GM12878 (cell line): ENCODE measurements at regions not wholly inside any gene's neighbourhood (a gene's known extent, or its start where the extent isn't known, plus 50 kb on each side); places are given as distances from the start of the nearest gene placed in this dataset.

Experiments used
- ATAC-seq: fragments of 200-7000 bp; cut with Tn5 transposase; 3 replicates; pipeline ENCODE4 v1.9.1; 2020; ENCODE audit warnings: mild to moderate bottlenecking, moderate library complexity
- BruUV-seq: library from RNA; stranded (reverse); fragments of 400-500 nt; replicated peaks from 2 replicates; lab custom pipeline; 2021; lab: Mats Ljungman, UMichigan
- CTCF ChIA-PET: fragments of 300-600 bp; sonication (Branson Sonifier 250); formaldehyde crosslinking; extraction: SDS; loops from one replicate; lab custom pipeline; 2021; ENCODE audit warnings: inconsistent platforms; lab: Yijun Ruan, JAX
- POLR2A ChIA-PET: fragments of 350-600 bp; formaldehyde crosslinking; extraction: SDS; loops from one replicate; lab custom pipeline; 2021; ENCODE audit warnings: inconsistent platforms; lab: Charles Lee
- RAD21 ChIA-PET: fragments of 300-600 bp; sonication (Branson Sonifier 250); formaldehyde crosslinking; loops from one replicate; lab custom pipeline; 2023; ENCODE audit warnings: antibody characterized with exemption; ENCODE audit not compliant: unreplicated experiment; lab: Charles Lee
- SMC1A ChIA-PET: fragments of 300-600 bp; sonication (Branson Sonifier 250); formaldehyde crosslinking; loops from one replicate; lab custom pipeline; 2023; ENCODE audit not compliant: unreplicated experiment, uncharacterized antibody; lab: Charles Lee
- DNase-seq: peaks from one replicate; pipeline ENCODE4 v3.0.0-alpha.2; 2011; ENCODE audit warnings: low read depth, low spot score
- FAIRE-seq: peaks from 3 replicates; lab custom pipeline; 2011; peaks lifted over from hg19 to GRCh38; lab: Jason Lieb, UNC
- H2AFZ ChIP-seq: 2 replicates; pipeline ENCODE4 v1.6.0; 2011; ENCODE audit warnings: low read depth, low read length, control low read depth; ENCODE audit not compliant: control insufficient read depth
- H3K27ac ChIP-seq: 2 replicates; pipeline ENCODE4 v1.5.1; 2011; ENCODE audit warnings: control low read depth; ENCODE audit not compliant: control insufficient read depth, insufficient read depth
- H3K27me3 ChIP-seq, 2 experiments: replicated peaks in 1 of 2; 2 replicates each; pipeline versions ENCODE4 v1.6.0 to v1.6.1; 2011; ENCODE audit warnings: low read length in 1 of 2; ENCODE audit not compliant: control insufficient read depth in 2 of 2, insufficient read depth in 2 of 2
- H3K36me3 ChIP-seq, 2 experiments: 2 replicates each; pipeline ENCODE4 v1.5.1; 2011; ENCODE audit warnings: low read length in 1 of 2; ENCODE audit not compliant: control insufficient read depth in 2 of 2, insufficient read depth in 2 of 2
- H3K4me1 ChIP-seq: 2 replicates; pipeline ENCODE4 v1.6.1; 2011; ENCODE audit warnings: mild to moderate bottlenecking, low read length, moderate library complexity, mixed read lengths; ENCODE audit not compliant: control insufficient read depth, insufficient read depth
- H3K4me2 ChIP-seq: 2 replicates; pipeline ENCODE4 v1.6.0; 2011; ENCODE audit warnings: control low read depth; ENCODE audit not compliant: control insufficient read depth, insufficient read depth
- H3K4me3 ChIP-seq: fragments of 200-600 bp; sonication (generic); 2 replicates; pipeline ENCODE4 v1.5.1; 2016
- H3K79me2 ChIP-seq: 2 replicates; pipeline ENCODE4 v1.6.0; 2011; ENCODE audit warnings: low read length; ENCODE audit not compliant: control insufficient read depth, insufficient read depth
- H3K9ac ChIP-seq: 2 replicates; pipeline ENCODE4 v1.8.0; 2011; ENCODE audit warnings: low read length, control low read depth, mixed read lengths; ENCODE audit not compliant: control insufficient read depth, insufficient read depth
- H3K9me3 ChIP-seq: replicated peaks from 3 replicates; pipeline ENCODE4 v1.5.1; 2011; ENCODE audit warnings: mild to moderate bottlenecking, low read length; ENCODE audit not compliant: control insufficient read depth, insufficient read depth
- H4K20me1 ChIP-seq: 2 replicates; pipeline ENCODE4 v1.6.0; 2011; ENCODE audit not compliant: control insufficient read depth, insufficient read depth
- EGR1 ChIP-seq, 2 experiments: IDR thresholded peaks; 1 replicate in 1 of 2; 2 replicates in 1 of 2; pipeline ENCODE4 v1.6.1; 2011 to 2012; ENCODE audit warnings: low read depth in 2 of 2, low read length in 2 of 2, borderline replicate concordance in 1 of 2, mild to moderate bottlenecking in 1 of 2, moderate library complexity in 1 of 2
- POU2F2 ChIP-seq: IDR thresholded peaks from 3 replicates; pipeline ENCODE4 v1.6.1; 2011; ENCODE audit warnings: low read depth, mild to moderate bottlenecking, low read length, borderline replicate concordance
- RUNX3 ChIP-seq: IDR thresholded peaks from 2 replicates; pipeline ENCODE4 v1.6.1; 2012; ENCODE audit warnings: low read length, inconsistent platforms
- STAT1 ChIP-seq: fragments of 450-650 bp; conservative IDR thresholded peaks from 2 replicates; pipeline ENCODE4 v1.6.1; 2014; ENCODE audit warnings: antibody characterized with exemption, mild to moderate bottlenecking
- WGBS: methylation state at CpG from one replicate; pipeline ENCODE4 v1.1.6; 2016; ENCODE audit warnings: low lambda C conversion rate; ENCODE audit not compliant: insufficient replicate concordance, insufficient coverage; ENCODE audit errors: missing lambda C conversion rate; 5-methylcytosine and 5-hydroxymethylcytosine counted together
- in situ Hi-C: fragments of 300-500 bp; cut with MboI; formaldehyde crosslinking; loops from 9 replicates; pipeline ENCODE4 v1.14.3; 2018; ENCODE audit warnings: mixed read lengths
- intact Hi-C: fragments of 100-400 bp; cut with micrococcal nuclease; formaldehyde crosslinking; loops from one replicate; pipeline ENCODE4 v1.14.2; 2022; ENCODE audit not compliant: unreplicated experiment
- TF ChIP-seq, protein P1 (sequence below): fragments of 450-650 bp; IDR thresholded peaks from 2 replicates; pipeline ENCODE4 v1.6.1; 2016; ENCODE audit warnings: mild to moderate bottlenecking, moderate library complexity, borderline replicate concordance

DNA sequence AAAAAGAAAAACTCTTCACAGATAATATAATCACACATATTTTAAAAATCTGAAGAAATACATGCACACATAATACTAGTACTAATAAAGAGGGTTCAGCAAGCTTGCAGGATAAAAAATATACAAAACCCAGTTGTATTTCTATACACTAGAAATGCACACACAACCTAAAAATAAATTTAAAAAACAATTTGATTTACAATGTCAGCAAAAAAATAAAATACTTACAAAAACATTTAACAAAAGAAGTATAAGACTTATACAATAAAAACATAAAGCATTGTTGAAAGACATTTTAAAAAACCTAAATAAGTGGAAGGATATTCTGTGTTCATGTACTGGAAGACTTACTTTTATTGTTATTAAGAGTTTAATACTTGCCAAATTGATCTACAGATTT, 81.7 kb upstream of the ALK start (continued):
- TF ChIP-seq, protein P1, sequence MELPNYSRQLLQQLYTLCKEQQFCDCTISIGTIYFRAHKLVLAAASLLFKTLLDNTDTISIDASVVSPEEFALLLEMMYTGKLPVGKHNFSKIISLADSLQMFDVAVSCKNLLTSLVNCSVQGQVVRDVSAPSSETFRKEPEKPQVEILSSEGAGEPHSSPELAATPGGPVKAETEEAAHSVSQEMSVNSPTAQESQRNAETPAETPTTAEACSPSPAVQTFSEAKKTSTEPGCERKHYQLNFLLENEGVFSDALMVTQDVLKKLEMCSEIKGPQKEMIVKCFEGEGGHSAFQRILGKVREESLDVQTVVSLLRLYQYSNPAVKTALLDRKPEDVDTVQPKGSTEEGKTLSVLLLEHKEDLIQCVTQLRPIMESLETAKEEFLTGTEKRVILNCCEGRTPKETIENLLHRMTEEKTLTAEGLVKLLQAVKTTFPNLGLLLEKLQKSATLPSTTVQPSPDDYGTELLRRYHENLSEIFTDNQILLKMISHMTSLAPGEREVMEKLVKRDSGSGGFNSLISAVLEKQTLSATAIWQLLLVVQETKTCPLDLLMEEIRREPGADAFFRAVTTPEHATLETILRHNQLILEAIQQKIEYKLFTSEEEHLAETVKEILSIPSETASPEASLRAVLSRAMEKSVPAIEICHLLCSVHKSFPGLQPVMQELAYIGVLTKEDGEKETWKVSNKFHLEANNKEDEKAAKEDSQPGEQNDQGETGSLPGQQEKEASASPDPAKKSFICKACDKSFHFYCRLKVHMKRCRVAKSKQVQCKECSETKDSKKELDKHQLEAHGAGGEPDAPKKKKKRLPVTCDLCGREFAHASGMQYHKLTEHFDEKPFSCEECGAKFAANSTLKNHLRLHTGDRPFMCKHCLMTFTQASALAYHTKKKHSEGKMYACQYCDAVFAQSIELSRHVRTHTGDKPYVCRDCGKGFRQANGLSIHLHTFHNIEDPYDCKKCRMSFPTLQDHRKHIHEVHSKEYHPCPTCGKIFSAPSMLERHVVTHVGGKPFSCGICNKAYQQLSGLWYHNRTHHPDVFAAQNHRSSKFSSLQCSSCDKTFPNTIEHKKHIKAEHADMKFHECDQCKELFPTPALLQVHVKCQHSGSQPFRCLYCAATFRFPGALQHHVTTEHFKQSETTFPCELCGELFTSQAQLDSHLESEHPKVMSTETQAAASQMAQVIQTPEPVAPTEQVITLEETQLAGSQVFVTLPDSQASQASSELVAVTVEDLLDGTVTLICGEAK, result no peak
- no peak for TF ChIP-seq EGR1 (IDR thresholded peaks at IDR 0.05; ENCODE audit: borderline replicate concordance in 1 of 2, low read depth in 2 of 2, low read length in 2 of 2)

DNA sequence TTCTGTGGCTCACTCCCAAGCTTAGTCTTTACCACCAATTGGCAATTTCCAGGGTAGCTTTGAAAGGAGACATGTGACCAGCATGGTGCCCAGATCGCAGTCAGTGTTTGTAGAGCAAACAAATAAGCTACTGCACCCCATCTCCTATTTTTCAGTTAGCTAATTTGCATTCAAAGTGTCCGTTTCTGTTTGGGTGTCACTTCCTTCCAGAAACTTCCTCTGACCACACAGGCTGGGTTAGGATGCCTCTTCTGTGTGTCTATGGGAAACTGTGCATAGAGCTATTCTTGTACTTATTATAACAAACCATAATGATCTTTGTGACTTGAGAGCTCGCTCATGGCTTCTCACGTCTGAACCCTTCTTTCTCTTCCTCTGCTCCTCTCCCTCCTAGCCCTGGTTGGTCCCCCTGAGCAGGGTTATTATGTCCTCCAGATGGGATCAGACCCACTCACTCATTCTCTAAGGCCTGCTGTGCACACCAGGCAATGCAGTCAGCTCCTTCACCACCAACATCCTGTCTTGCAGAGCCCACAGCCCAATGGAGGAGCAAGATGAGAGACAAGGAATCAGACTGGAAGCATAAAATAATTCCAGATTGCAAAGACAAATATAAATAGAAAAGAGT, 101.2 kb upstream of the ALK start:
- BruUV-seq, result no TSS peak
- no peak for TF ChIP-seq STAT1
- 0 out of 3 replicates have a peak, but pooled peaks have one; percentile 34 for TF ChIP-seq POU2F2
- TF ChIP-seq RUNX3, result peak; percentile 51; the same call in 1 of the 2 replicates
- SMC1A ChIA-PET, result interaction anchor here (1.1 kb wide), 2 partner anchors 27 to 97 kb away, joined by 3 read pairs; no protein-coding TSS in a partner anchor
- Histone ChIP-seq H3K27ac (no peak overlapping the region), H4K20me1 (no peaks in the 10 kb centered on the region), H3K4me2 (peak overlapping the region; percentile 57), H3K9ac (no peak overlapping the region), H3K4me1 (peaks cover 10% of the 10 kb centered on the region), H2AFZ (peak overlapping the region; percentile 13), H3K27me3 (no peaks in the 10 kb centered on the region), H3K36me3 (no peaks in the 10 kb centered on the region), H3K9me3 (no peaks in the 10 kb centered on the region), H3K79me2 (no peaks in the 10 kb centered on the region), H3K4me3 (no peak overlapping the region)
- intact Hi-C loops (no loop called here), in situ Hi-C loops (no loop called here)
- DNase-seq (peak; percentile 16), ATAC-seq (peak; percentile 54), FAIRE-seq (peak; percentile 31)
- RAD21 ChIA-PET, result no interaction called here
- 10% methylated on average over 4 of the region's 4 CpGs for WGBS
- CTCF ChIA-PET, result interaction anchor here (0.7 to 1.8 kb wide), 4 partner anchors 94 to 689 kb away, joined by 3 to 4 read pairs (median 4); no protein-coding TSS in a partner anchor
- POLR2A ChIA-PET, result no interaction called here
